Heart left ventricle (tissue), 13 donors: ENCODE measurements at regions not wholly inside any gene's neighbourhood (a gene's known extent, or its start where the extent isn't known, plus 50 kb on each side); places are given as distances from the start of the nearest gene placed in this dataset.

Source experiments
- CTCF ChIP-seq, 12 donors: fragments of 200-600 bp; sonication (generic) in 4 of 12; IDR thresholded peaks; one replicate each; pipeline versions ENCODE4 v1.5.0 to v1.8.0; 2018 to 2022; ENCODE audit warnings: antibody characterized with exemption in 12 of 12, mild to moderate bottlenecking in 5 of 12
- POLR2A ChIP-seq, 2 donors: fragments of 450-650 bp; IDR thresholded peaks; one replicate each; pipeline ENCODE4 v1.6.1; 2017; ENCODE audit warnings: antibody characterized with exemption in 2 of 2, mild to moderate bottlenecking in 2 of 2, moderate library complexity in 2 of 2
- donor health status: ischemic (EF 13 %, LVEDD 7.1; RV severe dilation, severe dysfunction).
- donor health status: DM: no; HTN: yes; CAD: no.
- donor health status: DM: no; HTN: no; CAD: no.
- donor health status: ischemic (EF 25% LVEDD 6.9; RV normal size, moderate dysfunction).
- donor health status: ischemic (EF 25% LVEDD 5.7; RV mildly dilated, moderate dysfunction).
- donor health status: ischemic (EF 35%, LVEDD 5.7; RV mildly dilated, moderate dysfunction).
- donor health status: nonischemic (EF 11% LVEDD 7.7; RV severe dilation, severe dysfunction).
- donor health status: DM: yes; HTN: yes; CAD: no.
- donor health status: PGD.
- donor health status: ischemic (EF 29% LVEDD 5.4; RV normal size, mild dysfunction).
- donor health status: nonischemic (EF 23%, LVEDD 6.1; RV moderate dilation, normal function).

GRCh38 chr1:232308616-232309015, 321.3 kb downstream of the SIPA1L2 start:
- no peak for TF ChIP-seq CTCF (IDR thresholded peaks at IDR 0.05)
- TF ChIP-seq POLR2A (IDR thresholded peaks at IDR 0.05), result no peak
